Heart left ventricle (tissue), 16 donors: ENCODE measurements at regions not wholly inside any gene's neighbourhood (a gene's known extent, or its start where the extent isn't known, plus 50 kb on each side); places are given as distances from the start of the nearest gene placed in this dataset.

Experiments
- ATAC-seq, 4 donors: fragments of 200-7000 bp; cut with Tn5 transposase; one replicate each; pipeline ENCODE4 v1.9.1; 2020 to 2022; ENCODE audit warnings: moderate library complexity in 4 of 4, mild to moderate bottlenecking in 3 of 4, moderate number of reproducible peaks in 1 of 4
- DNase-seq, 5 donors: peaks; one replicate each; pipeline ENCODE4 v3.0.0-alpha.2; 2020
- H3K27ac ChIP-seq, 12 donors: fragments of 200-600 bp; sonication (generic) in 4 of 12; one replicate each; pipeline versions ENCODE4 v1.5.0 to v1.8.0; 2016 to 2022; ENCODE audit warnings: mild to moderate bottlenecking in 2 of 12
- H3K27me3 ChIP-seq, 9 donors: fragments of 200-600 bp; sonication (generic) in 2 of 9; one replicate each; pipeline versions ENCODE4 v1.5.1 to v1.8.0; 2016 to 2022; ENCODE audit warnings: mild to moderate bottlenecking in 3 of 9
- H3K36me3 ChIP-seq, 9 donors: fragments of 200-600 bp; sonication (generic) in 2 of 9; one replicate each; pipeline versions ENCODE4 v1.5.0 to v1.8.0; 2018 to 2022; ENCODE audit warnings: mild to moderate bottlenecking in 2 of 9
- H3K4me1 ChIP-seq, 12 donors: fragments of 200-600 bp; sonication (generic) in 4 of 12; one replicate each; pipeline versions ENCODE4 v1.5.0 to v1.8.0; 2016 to 2022; ENCODE audit warnings: mild to moderate bottlenecking in 3 of 12
- H3K4me3 ChIP-seq, 12 donors: fragments of 200-600 bp; sonication (generic) in 4 of 12; one replicate each; pipeline versions ENCODE4 v1.5.0 to v1.8.0; 2017 to 2022; ENCODE audit warnings: mild to moderate bottlenecking in 9 of 12, moderate library complexity in 4 of 12
- H3K9me3 ChIP-seq, 12 donors: fragments of 200-600 bp; sonication (generic) in 4 of 12; one replicate each; pipeline versions ENCODE4 v1.5.0 to v1.8.0; 2016 to 2022; ENCODE audit warnings: mild to moderate bottlenecking in 1 of 12
- POLR2A ChIP-seq, 2 donors: fragments of 450-650 bp; IDR thresholded peaks; one replicate each; pipeline ENCODE4 v1.6.1; 2017; ENCODE audit warnings: antibody characterized with exemption in 2 of 2, mild to moderate bottlenecking in 2 of 2, moderate library complexity in 2 of 2
- WGBS, 4 donors: extraction: QIAGEN DNeasy Blood & Tissue Kit in 2 of 4; methylation state at CpG; one replicate each; pipeline versions ENCODE4 v1.1.5 to v1.1.7; 2013 to 2018; 5-methylcytosine and 5-hydroxymethylcytosine counted together
- intact Hi-C, 10 donors: fragments of 100-400 bp; cut with DNase I; formaldehyde crosslinking; loops; one replicate each; pipeline versions ENCODE4 v1.11.1 to v1.14.2; 2022
- TF ChIP-seq, protein P1 (sequence below), 12 donors: fragments of 200-600 bp; sonication (generic) in 4 of 12; IDR thresholded peaks; one replicate each; pipeline versions ENCODE4 v1.5.0 to v1.8.0; 2018 to 2022; ENCODE audit warnings: antibody characterized with exemption in 12 of 12, mild to moderate bottlenecking in 5 of 12
- donor health status: ischemic (EF 13 %, LVEDD 7.1; RV severe dilation, severe dysfunction).
- donor health status: healthy with polysubstance abuse.
- donor health status: DM: no; HTN: yes; CAD: no.
- donor health status: DM: no; HTN: no; CAD: no.
- donor health status: ischemic (EF 25% LVEDD 6.9; RV normal size, moderate dysfunction).
- donor health status: ischemic (EF 25% LVEDD 5.7; RV mildly dilated, moderate dysfunction).
- donor health status: healthy.
- donor health status: DM: yes; HTN: yes; CAD: no.
- donor health status: ischemic (EF 35%, LVEDD 5.7; RV mildly dilated, moderate dysfunction).
- donor health status: nonischemic (EF 11% LVEDD 7.7; RV severe dilation, severe dysfunction).
- donor health status: DM: yes; HTN: yes; CAD: no.
- donor health status: PGD.
- donor health status: ischemic (EF 29% LVEDD 5.4; RV normal size, mild dysfunction).
- donor health status: nonischemic (EF 23%, LVEDD 6.1; RV moderate dilation, normal function).

DNA sequence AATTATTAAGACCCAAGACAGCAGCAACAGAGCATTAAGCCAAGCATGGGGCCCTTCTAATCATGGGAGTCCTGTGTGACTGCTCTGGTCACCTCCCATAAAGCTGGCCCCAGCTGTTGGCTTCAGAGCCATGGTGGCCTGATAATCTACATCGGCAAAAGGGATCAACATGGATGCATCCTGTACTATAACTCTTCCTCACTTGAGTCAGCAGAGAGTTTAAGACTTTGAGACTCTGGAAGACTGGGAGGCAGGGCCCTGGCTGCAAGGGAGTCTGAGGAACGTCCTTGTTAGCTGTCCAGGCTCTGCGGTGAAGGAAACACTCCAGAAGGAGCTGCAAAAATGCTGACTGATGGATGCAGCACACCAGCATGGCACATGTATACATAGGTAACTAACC lies 95.0 kb upstream of the KIAA1217 start:
- Histone ChIP-seq H3K36me3 (no peaks in the 10 kb centered on the region), H3K4me1 (peaks cover 3 to 25% (median 19%) of the 10 kb centered on the region in 12 donors), H3K4me3 (no peak overlapping the region), H3K9me3 (no peaks in the 10 kb centered on the region), H3K27ac (no peak overlapping the region), H3K27me3 (no peaks in the 10 kb centered on the region)
- no peak for ATAC-seq
- TF ChIP-seq, protein P1, sequence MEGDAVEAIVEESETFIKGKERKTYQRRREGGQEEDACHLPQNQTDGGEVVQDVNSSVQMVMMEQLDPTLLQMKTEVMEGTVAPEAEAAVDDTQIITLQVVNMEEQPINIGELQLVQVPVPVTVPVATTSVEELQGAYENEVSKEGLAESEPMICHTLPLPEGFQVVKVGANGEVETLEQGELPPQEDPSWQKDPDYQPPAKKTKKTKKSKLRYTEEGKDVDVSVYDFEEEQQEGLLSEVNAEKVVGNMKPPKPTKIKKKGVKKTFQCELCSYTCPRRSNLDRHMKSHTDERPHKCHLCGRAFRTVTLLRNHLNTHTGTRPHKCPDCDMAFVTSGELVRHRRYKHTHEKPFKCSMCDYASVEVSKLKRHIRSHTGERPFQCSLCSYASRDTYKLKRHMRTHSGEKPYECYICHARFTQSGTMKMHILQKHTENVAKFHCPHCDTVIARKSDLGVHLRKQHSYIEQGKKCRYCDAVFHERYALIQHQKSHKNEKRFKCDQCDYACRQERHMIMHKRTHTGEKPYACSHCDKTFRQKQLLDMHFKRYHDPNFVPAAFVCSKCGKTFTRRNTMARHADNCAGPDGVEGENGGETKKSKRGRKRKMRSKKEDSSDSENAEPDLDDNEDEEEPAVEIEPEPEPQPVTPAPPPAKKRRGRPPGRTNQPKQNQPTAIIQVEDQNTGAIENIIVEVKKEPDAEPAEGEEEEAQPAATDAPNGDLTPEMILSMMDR (IDR thresholded peaks at IDR 0.05): no peak
- no peak for TF ChIP-seq POLR2A (IDR thresholded peaks at IDR 0.05)
- DNase-seq: no peak
- 65 to 85% (median 74%) methylated on average over 3 of the region's 3 CpGs for WGBS, 4 donors
- intact Hi-C loops: loop anchor here in 2 of 10 donors (10.0 kb wide), 2 partner anchors 81 to 119 kb away; no protein-coding TSS in a partner anchor

DNA sequence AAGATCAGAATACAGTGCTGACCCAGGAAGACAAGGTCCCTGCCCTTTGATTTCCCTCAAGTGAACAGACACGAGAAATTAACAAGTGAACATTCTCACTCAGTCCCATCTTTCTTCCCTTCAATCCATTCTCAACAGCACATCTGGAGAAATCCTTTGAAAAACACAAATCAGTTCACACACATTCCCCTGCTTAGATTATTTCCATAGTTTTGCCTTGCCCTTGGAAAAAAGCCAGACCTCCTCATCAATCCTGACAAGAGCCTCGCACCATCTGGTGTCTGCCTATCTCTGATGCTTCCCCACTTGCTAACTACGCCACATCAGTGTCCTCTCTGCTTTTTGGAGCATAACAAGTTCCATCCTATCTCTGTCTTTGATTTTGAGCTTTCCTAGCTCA lies 94.4 kb upstream of the KIAA1217 start:
- H3K4me1 ChIP-seq: peaks cover 3 to 26% (median 19%) of the 10 kb centered on the region in 12 donors
- no peaks in the 10 kb centered on the region for H3K27me3 ChIP-seq
- intact Hi-C loops: loop anchor here in 2 of 10 donors (10.0 kb wide), 2 partner anchors 80 to 120 kb away; no protein-coding TSS in a partner anchor
- H3K27ac ChIP-seq: peak overlapping the region in 11 of 12 donors; percentile 5 to 75 (median 51)
- ATAC-seq (no peak), DNase-seq (no peak)
- H3K9me3 ChIP-seq: no peaks in the 10 kb centered on the region
- 44 to 66% (median 57%) methylated on average over 3 of the region's 3 CpGs for WGBS, 4 donors
- H3K4me3 ChIP-seq: no peak overlapping the region
- no peaks in the 10 kb centered on the region for H3K36me3 ChIP-seq
- TF ChIP-seq, protein P1 (IDR thresholded peaks at IDR 0.05): no peak
- no peak for TF ChIP-seq POLR2A (IDR thresholded peaks at IDR 0.05)

DNA sequence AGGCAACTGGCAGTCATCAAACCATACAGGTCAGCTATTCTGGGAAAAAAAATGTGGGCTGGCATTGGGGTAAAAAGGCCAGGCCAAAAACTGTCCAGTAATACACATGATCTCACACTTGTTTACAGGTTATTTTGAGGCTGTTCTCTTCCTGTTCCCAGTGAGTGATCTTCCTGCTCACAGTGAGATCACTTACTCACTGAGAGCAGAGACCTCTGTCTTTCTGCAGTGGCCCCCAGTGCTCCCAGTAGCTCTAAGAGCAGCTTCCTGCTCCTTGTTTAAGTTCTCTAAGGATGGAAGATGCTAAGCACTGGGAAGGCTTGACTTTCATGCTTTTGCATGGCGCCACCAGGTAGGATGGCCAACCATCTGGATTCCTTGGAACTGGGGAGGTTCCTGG lies 93.5 kb upstream of the KIAA1217 start:
- peak overlapping the region in 1 of 12 donors; percentile 20 for H3K4me3 ChIP-seq
- no peaks in the 10 kb centered on the region for H3K27me3 ChIP-seq
- peak in 1 of 5 donors; percentile 12 for DNase-seq
- H3K27ac ChIP-seq: peak overlapping the region in 11 of 12 donors; percentile 18 to 75 (median 51)
- H3K4me1 ChIP-seq: peaks cover 3 to 26% (median 19%) of the 10 kb centered on the region in 12 donors
- H3K9me3 ChIP-seq: no peaks in the 10 kb centered on the region
- intact Hi-C loops: loop anchor here in 3 of 10 donors (5.0 to 10.0 kb wide), 4 partner anchors 79 to 121 kb away; no protein-coding TSS in a partner anchor
- peak; percentile 80 to 90 (median 86) for ATAC-seq
- peak in 1 of 2 donors; percentile 30 for TF ChIP-seq POLR2A (IDR thresholded peaks at IDR 0.05)
- TF ChIP-seq, protein P1 (IDR thresholded peaks at IDR 0.05): no peak
- no peaks in the 10 kb centered on the region for H3K36me3 ChIP-seq
- 70 to 80% (median 74%) methylated on average over 1 of the region's 1 CpG for WGBS, 4 donors

DNA sequence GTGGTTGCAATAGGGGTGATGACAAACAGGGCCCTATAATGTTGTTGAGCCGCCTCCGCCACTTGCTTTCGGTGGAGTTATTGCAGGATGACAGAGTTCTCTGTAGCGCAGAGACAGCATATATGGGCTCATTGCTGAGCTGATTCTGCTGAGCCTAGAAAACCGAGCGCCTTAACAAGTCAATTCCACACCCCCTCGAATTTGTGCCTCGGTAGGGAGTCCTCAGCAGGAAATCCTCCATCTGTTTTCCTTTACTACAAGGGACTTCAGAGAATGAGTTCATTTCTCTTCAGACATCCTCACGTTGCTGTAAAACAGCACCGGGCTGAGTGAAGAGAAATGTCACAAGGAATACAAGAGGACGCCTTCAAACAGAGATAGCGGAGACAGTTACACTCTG lies 90.7 kb upstream of the KIAA1217 start:
- peaks cover 3 to 26% (median 19%) of the 10 kb centered on the region in 12 donors for H3K4me1 ChIP-seq
- intact Hi-C loops: loop anchor here in 3 of 10 donors (5.0 to 10.0 kb wide), 4 partner anchors 77 to 123 kb away; no protein-coding TSS in a partner anchor
- peak; percentile 27 to 74 (median 42) for ATAC-seq
- no peaks in the 10 kb centered on the region for H3K9me3 ChIP-seq
- peak in 1 of 2 donors; percentile 20 for TF ChIP-seq POLR2A (IDR thresholded peaks at IDR 0.05)
- TF ChIP-seq, protein P1 (IDR thresholded peaks at IDR 0.05): no peak
- peak overlapping the region in 11 of 12 donors; percentile 33 to 75 (median 60) for H3K27ac ChIP-seq
- no peaks in the 10 kb centered on the region for H3K27me3 ChIP-seq
- WGBS, 4 donors: 19 to 36% (median 24%) methylated on average over 12 of the region's 12 CpGs
- H3K4me3 ChIP-seq: peak overlapping the region in 11 of 12 donors; percentile 12 to 49 (median 40)
- peak in 1 of 5 donors; percentile 33 for DNase-seq
- H3K36me3 ChIP-seq: no peaks in the 10 kb centered on the region
